NCI-H2107 treated with DMSO at 0.1 percent for 48 hours (cell line): ENCODE measurements at regions not wholly inside any gene's neighbourhood (a gene's known extent, or its start where the extent isn't known, plus 50 kb on each side); places are given as distances from the start of the nearest gene placed in this dataset.

Experiments
- DNase-seq: peaks from one replicate; lab custom pipeline; 2025; ENCODE audit not compliant: unreplicated experiment; lab: John Stamatoyannopoulos, UW

DNA sequence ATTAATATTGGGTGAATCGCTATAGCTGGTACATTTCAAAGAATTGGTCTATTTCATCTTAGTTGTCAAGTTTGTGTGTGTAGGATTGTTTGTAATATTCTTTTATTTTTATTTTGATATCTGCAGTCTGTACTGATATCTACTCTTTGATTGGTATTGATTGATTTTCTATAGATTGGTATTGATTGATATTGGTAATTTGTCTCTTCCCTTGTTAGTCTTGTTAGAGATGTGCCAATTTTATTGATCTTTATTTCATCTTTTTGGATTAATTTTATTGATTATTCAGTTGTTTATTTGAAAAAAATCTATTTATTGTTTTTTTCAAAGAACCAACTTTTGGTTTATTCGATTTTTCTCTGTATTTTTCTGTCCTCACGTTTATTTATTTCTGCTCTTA, 61.4 kb downstream of the TM2D3 start:
- DNase-seq, result no peak

DNA sequence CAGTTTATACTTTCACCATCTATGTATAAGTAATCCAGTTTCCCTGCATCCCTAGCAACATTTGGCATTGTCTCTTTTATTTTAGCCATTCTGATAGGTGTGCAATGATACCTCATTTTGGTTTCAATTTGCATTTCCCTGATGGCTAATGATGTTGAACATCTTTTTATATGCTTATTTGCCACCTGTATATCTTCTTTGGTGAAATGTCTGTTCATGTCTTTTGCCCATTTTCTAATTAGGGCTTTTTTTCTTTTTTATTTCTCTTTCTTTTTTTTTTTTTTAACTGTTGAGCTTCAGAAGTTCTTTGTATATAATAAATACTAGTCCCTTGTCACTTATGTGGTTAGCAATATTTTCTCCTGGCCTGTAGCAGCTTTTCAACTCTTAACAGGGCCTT, 68.9 kb downstream of the TM2D3 start:
- DNase-seq, result no peak

DNA sequence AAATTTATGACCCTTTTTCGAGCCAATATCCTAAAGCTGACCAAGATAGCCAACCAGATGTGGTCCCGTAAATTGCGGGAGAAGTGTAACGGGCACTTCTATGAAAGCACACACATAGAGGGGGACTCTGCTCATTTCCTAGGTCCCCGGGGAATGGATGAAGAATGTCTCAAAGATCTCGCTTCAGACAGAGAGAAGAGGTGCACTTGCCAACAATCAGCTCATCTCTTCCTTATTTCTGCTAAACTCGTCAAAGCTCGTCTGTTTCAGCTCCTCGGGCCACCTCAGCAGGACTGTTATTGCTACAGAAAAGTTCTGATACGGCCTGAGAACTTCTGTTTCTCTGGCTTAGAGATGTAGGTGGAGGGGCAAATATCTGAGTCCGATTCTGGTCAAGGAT, 71.8 kb downstream of the TM2D3 start:
- no peak for DNase-seq

DNA sequence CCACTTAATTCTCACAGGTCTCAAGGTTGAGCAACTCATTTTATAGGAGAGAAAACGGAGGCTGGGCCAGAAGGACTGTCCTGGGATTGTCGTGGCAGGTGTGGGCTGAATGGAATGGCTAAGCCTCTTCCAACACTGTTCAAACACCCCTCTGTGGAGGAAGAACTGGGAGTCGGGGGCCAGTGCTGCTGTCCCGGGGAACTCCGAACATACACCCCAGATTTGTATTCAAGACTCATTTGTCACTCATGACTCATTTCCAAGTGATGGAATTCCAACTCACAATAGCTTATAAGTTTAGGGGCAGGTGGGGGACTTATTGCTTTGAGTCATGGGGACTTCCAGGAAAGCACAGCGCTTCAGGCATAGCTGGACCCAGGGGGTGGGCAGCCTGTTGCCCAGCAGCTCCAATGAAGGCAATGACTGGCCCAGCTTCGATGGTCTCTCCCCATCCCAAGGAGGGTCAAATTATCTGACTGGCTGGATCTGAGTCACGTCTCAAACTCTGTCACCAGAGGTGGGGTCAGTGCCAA, 72.5 kb downstream of the TM2D3 start:
- DNase-seq, result no peak

DNA sequence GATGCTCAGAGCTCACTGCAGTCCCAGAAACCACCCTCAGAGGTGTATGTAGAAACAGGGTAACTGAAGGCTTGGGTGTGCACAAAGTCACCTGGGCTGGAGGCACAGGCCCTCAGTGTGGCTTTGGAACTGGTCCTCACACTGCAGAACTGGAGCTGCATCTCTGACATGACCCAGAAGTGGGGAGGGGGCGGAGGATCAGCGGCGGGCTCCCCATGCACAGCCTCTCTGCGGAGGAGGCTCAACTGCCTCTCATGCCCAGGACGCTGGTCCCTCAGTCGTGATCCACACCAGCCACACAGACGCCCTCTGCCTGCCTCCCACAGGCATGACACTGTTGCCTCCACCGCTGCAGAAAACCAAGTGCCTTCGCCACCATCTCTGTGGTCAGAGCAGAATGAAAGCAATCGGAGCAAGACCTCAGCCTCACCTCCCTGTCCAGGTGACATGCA, 73.7 kb downstream of the TM2D3 start:
- DNase-seq, result peak; percentile 9

DNA sequence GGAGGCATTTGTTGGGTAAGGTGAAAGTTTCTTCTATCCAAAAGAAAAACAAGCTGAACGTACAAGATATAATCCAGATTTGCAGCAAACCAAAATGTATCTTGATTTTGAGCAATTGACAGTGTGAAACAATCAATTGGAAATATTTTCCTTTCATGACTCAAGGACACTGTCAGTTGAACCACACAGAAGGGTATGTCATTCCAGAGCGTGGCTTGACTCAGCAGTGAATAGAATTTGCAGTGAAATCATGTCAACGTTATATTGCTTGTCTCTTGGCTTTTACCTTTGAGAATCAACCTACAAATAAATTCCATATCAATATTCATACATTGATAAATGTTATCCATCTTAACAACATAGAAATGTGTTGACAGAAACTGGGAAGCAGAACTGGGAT, 78.2 kb downstream of the TM2D3 start:
- DNase-seq, result no peak

DNA sequence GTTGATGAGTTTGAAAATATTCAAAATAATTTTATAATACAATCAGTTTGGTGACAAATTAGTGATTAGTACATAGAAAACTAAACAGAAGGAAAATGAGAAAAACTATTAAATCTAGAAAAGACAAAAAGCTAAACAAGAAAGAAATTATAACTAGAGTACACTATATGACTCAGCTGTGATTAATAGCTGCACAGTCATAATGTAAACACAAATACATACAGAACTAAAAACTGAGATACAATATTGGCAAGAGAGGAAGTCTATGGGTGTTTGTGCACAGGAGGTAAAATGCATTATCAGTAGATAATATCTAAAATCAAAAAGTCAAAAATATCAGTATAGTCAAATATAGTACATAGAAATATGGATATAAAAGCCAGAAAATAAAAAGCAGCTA, 80.7 kb upstream of the PCSK6 start:
- no peak for DNase-seq

DNA sequence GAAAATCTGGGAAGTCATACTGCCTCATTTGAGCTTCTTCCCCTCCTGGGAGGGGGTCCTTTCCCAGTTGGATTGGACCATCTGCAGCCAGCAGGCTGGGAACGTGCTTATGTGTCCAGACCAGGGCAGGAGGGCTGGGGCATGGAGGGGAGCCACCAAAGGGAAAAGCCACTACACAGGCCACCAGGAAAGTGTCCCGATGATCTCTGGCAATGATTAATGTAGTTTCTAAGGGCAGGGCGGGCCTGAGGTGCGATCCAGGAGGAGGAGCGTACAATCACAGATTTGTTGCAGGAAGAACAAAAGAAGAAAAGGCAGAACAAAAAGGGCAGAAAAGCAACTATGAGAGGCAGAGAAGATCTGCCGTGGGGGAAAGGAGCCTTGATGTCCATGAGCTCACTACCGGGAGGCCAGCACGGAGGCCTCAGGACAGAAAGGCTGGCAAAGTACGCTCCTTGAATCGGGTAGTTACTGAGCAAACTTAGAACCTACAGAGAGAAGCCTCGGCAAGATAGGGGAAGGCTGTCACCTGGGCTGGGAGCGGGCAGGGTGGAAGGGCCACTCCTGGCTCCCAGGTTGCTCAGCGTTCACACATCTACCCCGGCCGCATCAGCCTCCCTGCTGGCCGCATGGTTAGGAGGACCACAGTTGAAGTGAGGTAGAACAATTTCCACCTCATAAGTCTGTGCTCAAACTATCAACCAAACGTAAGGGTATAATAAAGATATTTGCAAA, 79.5 kb upstream of the PCSK6 start:
- no peak for DNase-seq

DNA sequence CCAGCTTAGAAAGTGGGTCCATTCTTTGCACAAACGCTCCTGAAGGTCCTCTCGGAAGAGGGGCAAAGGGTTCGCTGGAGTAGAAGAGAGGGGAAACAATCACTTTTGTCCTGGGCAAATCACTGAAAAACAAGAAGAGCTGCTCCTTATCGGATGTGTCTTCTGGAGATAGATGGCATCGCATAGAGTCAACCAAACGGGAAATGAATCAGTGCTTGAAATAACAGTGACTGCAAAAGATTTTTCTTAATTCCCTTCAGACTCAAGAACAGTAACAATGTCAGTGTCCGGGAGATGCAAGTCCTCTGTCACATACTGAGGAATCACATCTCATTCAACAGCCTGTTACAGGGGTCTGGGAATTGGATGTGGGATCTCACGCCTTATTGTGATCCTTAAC, 78.8 kb upstream of the PCSK6 start:
- DNase-seq, result no peak

DNA sequence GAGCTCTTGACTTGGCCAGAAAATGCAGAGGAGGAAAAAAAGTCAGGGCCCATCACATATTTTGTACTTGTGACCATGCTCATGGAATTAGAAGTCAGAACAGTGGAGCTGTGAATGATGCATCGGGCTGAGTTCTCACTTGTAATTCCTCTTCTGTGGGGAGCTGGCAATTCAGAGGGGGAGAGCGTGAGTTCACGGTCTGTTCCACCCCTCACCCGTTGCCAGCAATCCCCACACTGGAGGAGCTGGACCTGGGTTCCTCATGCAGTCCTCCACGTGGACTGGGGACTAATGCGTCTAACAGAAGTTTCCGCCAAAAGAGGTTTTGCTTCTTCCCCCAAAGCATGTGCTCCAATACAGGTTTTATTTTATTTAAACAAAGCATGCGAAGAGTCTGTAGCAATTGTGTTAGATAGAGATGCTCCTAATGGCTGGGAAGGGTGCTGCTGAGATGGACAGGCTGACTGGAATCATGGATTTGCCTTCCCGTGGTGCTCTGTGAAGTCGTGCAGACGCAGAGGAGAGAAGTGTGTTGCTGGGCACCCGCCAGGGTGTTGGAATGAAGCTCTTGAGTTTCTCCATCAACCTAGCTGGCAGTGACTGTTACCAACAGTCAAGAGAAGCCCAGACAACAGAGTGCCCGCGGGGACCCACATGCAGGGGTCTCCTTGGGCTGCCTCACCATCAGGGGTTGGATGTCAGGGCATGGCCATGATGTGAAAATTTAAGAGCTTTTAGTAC, 77.4 kb upstream of the PCSK6 start:
- DNase-seq, result no peak

DNA sequence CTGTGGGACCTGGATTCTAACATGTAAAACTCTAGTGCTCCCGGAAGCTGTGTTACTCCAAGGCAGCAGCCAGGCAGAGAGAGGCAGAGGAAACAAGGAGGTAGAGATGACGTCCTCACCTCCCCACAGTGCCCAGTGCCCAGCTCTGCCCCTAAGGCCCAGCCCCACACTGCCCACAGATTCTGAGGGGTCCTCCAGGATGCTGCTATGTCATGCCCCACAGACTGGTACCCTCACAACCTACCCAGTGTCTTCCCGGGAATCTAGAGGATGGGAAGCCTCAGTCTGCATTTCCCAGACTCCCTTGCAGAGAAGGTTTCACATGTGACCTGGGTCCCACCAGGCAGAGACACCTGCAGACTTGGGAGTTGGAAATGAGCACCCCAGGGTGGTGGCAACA, 75.9 kb upstream of the PCSK6 start:
- no peak for DNase-seq

DNA sequence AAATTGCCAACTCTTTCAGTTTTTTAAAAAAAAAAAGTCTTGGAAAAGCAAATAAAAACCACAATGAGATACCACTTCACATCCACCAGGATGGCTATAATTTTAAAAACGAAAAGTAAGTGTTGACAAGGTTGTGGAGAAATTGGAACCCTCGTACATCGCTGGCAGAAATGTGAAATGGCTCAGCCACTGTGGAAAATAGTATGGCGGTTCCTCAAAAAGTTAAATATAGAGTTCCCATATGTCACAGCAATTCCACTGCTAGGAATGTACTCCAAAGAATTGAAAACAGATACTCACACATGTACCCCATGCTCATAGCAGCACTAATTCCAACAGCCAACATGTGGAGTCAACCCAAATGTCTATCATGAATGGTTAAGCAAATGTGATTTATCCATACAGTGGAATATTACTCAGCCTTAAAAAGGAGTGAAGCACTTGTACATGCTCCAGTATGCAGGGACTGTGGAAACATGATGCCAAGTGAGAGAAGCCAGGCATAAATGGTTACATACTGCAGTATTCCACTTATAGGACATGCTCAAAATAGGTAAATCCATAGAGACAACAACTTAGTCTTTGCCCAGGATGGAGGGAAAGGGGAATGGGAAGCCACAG, 73.8 kb upstream of the PCSK6 start:
- no peak for DNase-seq

DNA sequence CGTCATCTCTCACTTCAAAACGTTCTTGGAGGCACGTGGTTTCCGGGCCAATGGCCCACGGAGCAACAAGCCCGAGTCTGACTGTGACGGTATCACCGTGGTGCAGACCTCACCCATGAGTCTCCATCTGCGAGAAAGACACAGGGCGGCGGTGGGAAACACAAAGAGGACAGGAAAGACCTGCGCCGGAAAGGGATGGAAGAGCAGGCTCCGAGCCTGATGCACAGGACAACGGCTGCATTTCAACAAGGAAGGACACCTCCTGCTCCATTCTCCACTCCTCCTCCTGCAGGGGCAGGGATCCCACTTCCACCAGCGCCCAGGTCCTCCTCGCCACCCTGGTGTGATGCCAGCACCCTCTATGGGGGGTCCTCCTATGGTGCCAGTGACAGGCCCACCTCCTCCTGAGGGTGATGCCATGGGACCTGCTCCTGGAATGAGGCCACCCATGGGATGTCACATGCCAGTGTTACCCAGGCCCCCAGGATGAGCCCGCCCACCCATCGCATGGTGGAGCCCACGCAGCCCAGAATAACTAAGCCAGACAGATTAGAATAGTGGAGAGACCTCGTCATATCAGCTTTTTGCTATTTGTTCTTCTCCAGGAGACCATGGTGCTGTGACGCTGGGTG, 73.0 kb upstream of the PCSK6 start:
- DNase-seq, result no peak

DNA sequence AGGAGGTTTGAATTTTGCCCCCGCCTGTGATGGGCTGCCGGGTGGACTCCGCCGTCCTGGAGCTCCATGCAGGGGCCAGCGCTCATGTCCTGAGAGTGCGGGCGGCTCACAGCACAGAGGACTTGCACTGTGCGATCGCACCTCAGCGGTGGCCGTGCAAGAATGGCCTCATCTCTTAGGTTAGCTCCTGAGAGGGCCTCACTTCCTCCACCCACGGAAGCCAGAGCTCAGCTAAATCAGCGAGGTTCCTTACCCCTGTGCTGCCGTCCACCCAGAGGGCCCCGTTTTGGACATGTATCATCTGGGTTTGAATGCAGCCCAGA, 72.0 kb upstream of the PCSK6 start:
- no peak for DNase-seq

DNA sequence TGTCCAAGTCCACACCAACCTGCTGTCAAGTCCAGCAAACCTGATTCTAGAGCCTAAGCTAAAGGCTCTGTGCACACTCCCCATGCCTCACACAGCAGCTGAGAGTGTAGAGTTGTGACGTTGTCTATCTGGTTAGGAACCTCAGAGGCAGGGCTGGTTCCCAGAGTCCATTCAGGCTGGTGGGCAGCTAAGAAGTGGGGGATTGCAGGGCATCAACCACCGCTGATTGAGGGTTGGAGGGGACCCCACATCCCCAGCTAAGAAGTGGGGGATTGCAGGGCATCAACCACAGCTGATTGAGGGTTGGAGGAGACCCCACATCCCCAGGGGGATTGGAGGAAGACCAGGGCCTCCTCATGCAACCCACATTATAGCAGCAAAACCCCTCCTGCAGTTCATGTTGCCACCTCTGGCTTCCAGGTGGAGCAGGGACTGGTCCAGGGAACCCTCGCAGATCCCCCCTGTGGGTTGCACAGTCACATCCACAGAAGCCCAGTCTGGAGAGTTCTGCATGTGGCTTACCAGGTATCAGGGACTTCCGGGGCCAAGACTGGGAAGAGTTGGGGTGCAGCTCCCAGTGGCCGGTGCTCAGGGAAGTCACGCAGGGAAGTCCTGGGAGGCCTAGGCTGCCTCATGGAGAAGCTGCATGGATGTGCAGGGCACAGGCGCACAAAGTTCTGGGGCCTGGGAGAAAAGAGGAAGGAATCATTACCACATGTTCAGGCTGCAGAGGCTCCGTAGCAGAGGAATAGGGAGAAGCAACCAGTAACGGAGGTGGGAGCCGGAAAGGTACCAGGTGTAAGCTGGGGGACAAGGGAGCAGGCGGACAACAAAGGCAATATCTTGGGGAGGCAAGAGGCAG, 71.4 kb upstream of the PCSK6 start:
- DNase-seq, result no peak

DNA sequence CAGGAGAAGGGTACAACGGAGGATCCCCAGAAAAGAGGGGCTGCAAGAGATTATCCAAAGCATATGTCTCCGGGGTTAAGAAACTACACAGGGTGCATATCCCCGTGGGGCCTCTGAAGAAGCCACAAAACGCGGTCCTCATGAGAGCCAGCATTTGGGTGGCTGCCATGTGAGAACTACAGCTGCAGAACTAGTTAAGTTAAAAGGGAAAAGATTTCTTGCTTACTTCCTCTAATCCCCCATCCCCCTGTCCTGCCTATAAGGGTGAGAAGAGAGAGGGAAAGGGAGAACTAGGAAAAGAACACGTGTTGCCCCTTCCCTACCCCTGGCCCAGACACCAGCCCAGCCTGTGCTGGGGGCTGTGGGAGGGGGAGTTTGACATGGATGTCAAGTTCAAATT, 70.4 kb upstream of the PCSK6 start:
- DNase-seq, result no peak

DNA sequence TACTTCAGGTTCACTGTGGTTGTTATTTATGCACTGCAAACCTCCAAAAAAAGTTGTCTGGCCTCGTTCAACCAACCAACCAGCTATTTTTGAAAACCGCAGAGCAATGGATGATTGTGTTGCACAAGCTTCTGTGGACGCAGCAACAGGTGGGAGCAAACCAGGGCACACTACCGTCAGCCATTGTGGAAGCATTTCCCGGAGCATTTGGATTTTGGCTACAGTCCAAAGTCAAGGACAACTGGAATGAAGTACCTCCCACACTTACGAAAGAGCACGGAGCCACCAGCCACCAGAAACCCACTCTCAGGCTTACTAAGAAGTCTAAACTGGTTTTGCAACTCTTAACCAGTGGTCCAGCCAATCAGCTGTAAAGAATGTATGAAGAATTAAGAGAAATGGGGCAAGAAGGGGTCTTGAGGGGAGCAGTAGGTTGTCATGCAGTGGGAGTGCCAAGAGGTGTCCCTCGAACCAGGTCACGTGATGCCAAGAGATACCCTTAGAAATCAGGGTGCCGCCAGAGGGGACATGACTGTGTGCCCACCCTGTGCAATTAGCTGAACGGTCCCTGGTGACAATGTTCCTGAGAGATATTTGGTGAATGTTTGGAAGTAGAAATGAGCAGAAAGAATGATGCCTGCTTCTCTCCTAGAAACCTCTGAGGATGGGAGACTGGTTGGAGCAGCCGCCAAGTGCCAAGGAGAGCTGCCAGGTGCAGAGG, 68.9 kb upstream of the PCSK6 start:
- peak; percentile 18 for DNase-seq

DNA sequence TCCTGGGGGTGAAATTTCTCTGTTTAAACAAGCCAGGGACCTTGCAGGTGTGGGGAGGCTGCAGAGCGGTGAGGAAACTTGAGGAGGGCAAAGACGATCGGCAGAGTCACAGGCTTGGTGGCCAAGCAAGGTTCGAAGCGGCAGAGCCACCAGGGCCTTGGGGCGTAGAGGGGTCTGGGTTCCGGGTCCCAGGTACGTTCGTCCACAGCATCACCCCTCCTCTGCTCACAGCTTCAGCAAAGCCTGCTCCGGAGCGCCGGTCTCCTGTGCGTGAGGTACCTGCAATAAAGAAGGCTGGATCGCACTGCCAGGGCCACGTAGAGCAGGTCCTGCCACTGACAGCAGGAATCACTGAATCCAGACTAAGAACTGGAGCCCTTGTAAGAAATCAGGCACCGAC, 66.8 kb upstream of the PCSK6 start:
- no peak for DNase-seq

DNA sequence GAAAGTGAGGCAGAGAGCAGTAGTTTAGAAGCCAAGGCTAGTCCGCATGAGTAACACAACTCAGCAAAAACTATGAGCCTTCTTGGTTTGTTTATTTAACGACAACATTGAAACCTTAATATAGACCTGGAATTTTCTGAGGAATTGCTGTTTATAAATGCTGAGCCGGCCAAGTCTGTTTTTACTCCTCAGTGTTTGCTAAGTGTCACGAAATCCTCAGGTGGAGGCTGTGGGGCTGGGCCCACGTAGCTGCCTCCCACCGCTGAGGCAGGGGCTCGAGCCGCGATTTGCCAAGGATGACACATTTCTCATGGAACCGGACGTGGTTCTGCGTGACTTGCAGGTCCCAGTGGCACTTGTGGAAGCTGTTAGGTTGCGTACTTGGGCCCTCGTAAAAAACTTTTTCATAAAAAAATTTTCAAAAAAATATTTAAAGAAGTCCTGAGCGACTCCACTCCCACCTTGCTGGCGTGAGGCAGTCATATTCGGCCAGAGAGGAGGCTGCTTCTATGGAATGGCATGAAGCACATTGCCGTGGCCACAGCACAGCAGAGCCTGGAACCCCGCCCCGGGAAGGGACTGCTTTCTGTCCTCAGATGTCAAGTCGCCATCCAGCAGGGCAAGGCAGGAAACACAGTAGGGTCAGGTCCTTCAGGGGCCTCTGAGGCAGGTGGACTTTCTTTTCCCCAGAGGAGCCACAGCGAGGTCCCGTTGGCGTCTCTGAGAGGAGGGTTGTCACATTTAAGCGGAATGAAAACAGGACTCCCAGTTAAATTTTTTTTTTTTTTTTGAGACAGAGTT, 64.8 kb upstream of the PCSK6 start:
- DNase-seq, result no peak
